Effector memory CD8-positive, alpha-beta T cell (primary cell): ENCODE measurements at regions not wholly inside any gene's neighbourhood (a gene's known extent, or its start where the extent isn't known, plus 50 kb on each side); places are given as distances from the start of the nearest gene placed in this dataset.
"Not testable (repeated sequence)": the region's sequence is repeated elsewhere in the genome, so short reads cannot be mapped to it uniquely, and the experiment has no call there.

ENCODE experiments used
- ATAC-seq: fragments of 150-1000 bp; cut with Tn5 transposase; replicated peaks from 2 replicates; pipeline ENCODE4 v1.10.0; 2021; ENCODE audit warnings: mild to moderate bottlenecking, moderate library complexity
- DNase-seq, 3 experiments: peaks; one replicate each; pipeline ENCODE4 v3.0.0; 2021
- H3K27ac Mint-ChIP-seq, 2 donors: one replicate each; pipeline ENCODE4 v1.8.0; 2022; ENCODE audit warnings: mild to moderate bottlenecking in 2 of 2, mixed read lengths in 2 of 2, moderate library complexity in 2 of 2
- H3K27me3 Mint-ChIP-seq, 2 donors: one replicate each; pipeline ENCODE4 v1.8.0; 2022; ENCODE audit warnings: mixed read lengths in 2 of 2
- H3K36me3 Mint-ChIP-seq: one replicate; pipeline ENCODE4 v1.8.0; 2022; ENCODE audit warnings: mild to moderate bottlenecking, moderate library complexity, mixed read lengths; ENCODE audit not compliant: insufficient read depth
- H3K4me1 Mint-ChIP-seq, 2 donors: one replicate each; pipeline ENCODE4 v1.8.0; 2022; ENCODE audit warnings: low read depth in 2 of 2, mixed read lengths in 2 of 2
- H3K4me3 Mint-ChIP-seq, 2 donors: one replicate each; pipeline ENCODE4 v1.8.0; 2022; ENCODE audit warnings: mild to moderate bottlenecking in 2 of 2, mixed read lengths in 2 of 2, moderate library complexity in 2 of 2
- H3K9me3 Mint-ChIP-seq, 2 donors: one replicate each; pipeline ENCODE4 v1.8.0; 2022; ENCODE audit warnings: mixed read lengths in 2 of 2

- DNase-seq (no peak), ATAC-seq (no peak)
- no peaks in the 10 kb centered on the region for H3K36me3 Mint-ChIP-seq
- peaks cover 0 to 18% of the 10 kb centered on the region in 2 donors for H3K27me3 Mint-ChIP-seq
- no peak overlapping the region for H3K4me3 Mint-ChIP-seq
- peaks cover 0 to 4% of the 10 kb centered on the region in 2 donors for H3K4me1 Mint-ChIP-seq
- H3K27ac Mint-ChIP-seq = no peak overlapping the region
- no peaks in the 10 kb centered on the region for H3K9me3 Mint-ChIP-seq
Measured at GRCh38 chr2:16764487-16764886, 98.9 kb upstream of the CYRIA start.

- ATAC-seq (no peak), DNase-seq (no peak)
- Mint-ChIP-seq H3K4me3 (no peak overlapping the region), H3K9me3 (no peaks in the 10 kb centered on the region), H3K36me3 (no peaks in the 10 kb centered on the region), H3K27me3 (peaks cover 0 to 10% of the 10 kb centered on the region in 2 donors), H3K4me1 (peaks cover 0 to 4% of the 10 kb centered on the region in 2 donors), H3K27ac (no peak overlapping the region)
Measured at GRCh38 chr2:16763493-16763899, 97.9 kb upstream of the CYRIA start.

- ATAC-seq (no peak), DNase-seq (no peak)
- H3K4me3 Mint-ChIP-seq = no peak overlapping the region
- no peaks in the 10 kb centered on the region for H3K9me3 Mint-ChIP-seq
- H3K27me3 Mint-ChIP-seq = peaks cover 0 to 10% of the 10 kb centered on the region in 2 donors
- peaks cover 0 to 4% of the 10 kb centered on the region in 2 donors for H3K4me1 Mint-ChIP-seq
- H3K36me3 Mint-ChIP-seq = no peaks in the 10 kb centered on the region
- no peak overlapping the region for H3K27ac Mint-ChIP-seq
Measured at GRCh38 chr2:16763056-16763455, 97.4 kb upstream of the CYRIA start.

- peaks cover 0 to 10% of the 10 kb centered on the region in 2 donors for H3K27me3 Mint-ChIP-seq
- peaks cover 0 to 4% of the 10 kb centered on the region in 2 donors for H3K4me1 Mint-ChIP-seq
- no peak for ATAC-seq
- H3K4me3 Mint-ChIP-seq = no peak overlapping the region
- no peaks in the 10 kb centered on the region for H3K36me3 Mint-ChIP-seq
- DNase-seq = no peak
- no peaks in the 10 kb centered on the region for H3K9me3 Mint-ChIP-seq
- H3K27ac Mint-ChIP-seq = no peak overlapping the region
Measured at GRCh38 chr2:16760426-16760825, 94.8 kb upstream of the CYRIA start.

- H3K27ac Mint-ChIP-seq = no peak overlapping the region
- peak; percentile 66 for ATAC-seq
- H3K9me3 Mint-ChIP-seq = no peaks in the 10 kb centered on the region
Measured at GRCh38 chr2:16756831-16757644, 91.4 kb upstream of the CYRIA start.

GRCh38 chr2:16755442-16755841 lies 89.8 kb upstream of the CYRIA start:
- H3K27ac Mint-ChIP-seq = no peak overlapping the region
- no peaks in the 10 kb centered on the region for H3K9me3 Mint-ChIP-seq
- H3K36me3 Mint-ChIP-seq = no peaks in the 10 kb centered on the region
- H3K4me1 Mint-ChIP-seq = no peaks in the 10 kb centered on the region
- DNase-seq (no peak), ATAC-seq (no peak)
- H3K27me3 Mint-ChIP-seq = no peaks in the 10 kb centered on the region
- H3K4me3 Mint-ChIP-seq = no peak overlapping the region

More at GRCh38 chr2:16756831-16757644, 91.4 kb upstream of the CYRIA start:
- Mint-ChIP-seq H3K4me3 (no peak overlapping the region), H3K27me3 (peaks cover 0 to 10% of the 10 kb centered on the region in 2 donors), H3K36me3 (no peaks in the 10 kb centered on the region), H3K4me1 (no peaks in the 10 kb centered on the region)
- peak; percentile 39 to 48 (median 40) for DNase-seq

GRCh38 chr2:16753025-16753424 lies 87.4 kb upstream of the CYRIA start:
- H3K27me3 Mint-ChIP-seq, DNase-seq, H3K36me3 Mint-ChIP-seq, ATAC-seq, H3K9me3 Mint-ChIP-seq, H3K27ac Mint-ChIP-seq, H3K4me1 Mint-ChIP-seq, H3K4me3 Mint-ChIP-seq: not testable (repeated sequence)

GRCh38 chr2:16750925-16751214 lies 85.2 kb upstream of the CYRIA start:
- H3K27me3 Mint-ChIP-seq = peaks cover 0 to 18% of the 10 kb centered on the region in 2 donors
- H3K36me3 Mint-ChIP-seq, DNase-seq, H3K4me1 Mint-ChIP-seq, H3K4me3 Mint-ChIP-seq, H3K27ac Mint-ChIP-seq, ATAC-seq: not testable (repeated sequence)
- peaks cover 0 to 14% of the 10 kb centered on the region in 2 donors for H3K9me3 Mint-ChIP-seq

- H3K27me3 Mint-ChIP-seq = peaks cover 0 to 18% of the 10 kb centered on the region in 2 donors
- H3K4me3 Mint-ChIP-seq = no peak overlapping the region
- no peak for DNase-seq
- no peaks in the 10 kb centered on the region for H3K4me1 Mint-ChIP-seq
- peaks cover 0 to 14% of the 10 kb centered on the region in 2 donors for H3K9me3 Mint-ChIP-seq
- H3K27ac Mint-ChIP-seq = no peak overlapping the region
- no peaks in the 10 kb centered on the region for H3K36me3 Mint-ChIP-seq
- no peak for ATAC-seq
Measured at GRCh38 chr2:16750175-16750924, 84.7 kb upstream of the CYRIA start.

GRCh38 chr2:16748511-16749266 lies 83.1 kb upstream of the CYRIA start:
- not testable (repeated sequence) for H3K4me1 Mint-ChIP-seq, H3K36me3 Mint-ChIP-seq, DNase-seq, H3K4me3 Mint-ChIP-seq, ATAC-seq, H3K27ac Mint-ChIP-seq
- Mint-ChIP-seq H3K9me3 (peaks cover 0 to 14% of the 10 kb centered on the region in 2 donors), H3K27me3 (peaks cover 0 to 18% of the 10 kb centered on the region in 2 donors)

GRCh38 chr2:16747689-16748088 lies 82.1 kb upstream of the CYRIA start:
- no peak for DNase-seq
- no peak overlapping the region for H3K27ac Mint-ChIP-seq
- no peak overlapping the region for H3K4me3 Mint-ChIP-seq
- H3K4me1 Mint-ChIP-seq = no peaks in the 10 kb centered on the region
- no peak for ATAC-seq
- peaks cover 0 to 18% of the 10 kb centered on the region in 2 donors for H3K27me3 Mint-ChIP-seq
- H3K9me3 Mint-ChIP-seq = peaks cover 0 to 14% of the 10 kb centered on the region in 2 donors
- no peaks in the 10 kb centered on the region for H3K36me3 Mint-ChIP-seq

- no peak overlapping the region for H3K27ac Mint-ChIP-seq
- peaks cover 0 to 14% of the 10 kb centered on the region in 2 donors for H3K9me3 Mint-ChIP-seq
- no peak overlapping the region for H3K4me3 Mint-ChIP-seq
- no peaks in the 10 kb centered on the region for H3K36me3 Mint-ChIP-seq
- no peak for DNase-seq
- no peak for ATAC-seq
- no peaks in the 10 kb centered on the region for H3K4me1 Mint-ChIP-seq
- H3K27me3 Mint-ChIP-seq = peaks cover 0 to 18% of the 10 kb centered on the region in 2 donors
Measured at GRCh38 chr2:16747257-16747656, 81.6 kb upstream of the CYRIA start.

- Mint-ChIP-seq H3K36me3 (no peaks in the 10 kb centered on the region), H3K9me3 (peaks cover 0 to 14% of the 10 kb centered on the region in 2 donors), H3K4me3 (no peak overlapping the region), H3K27ac (no peak overlapping the region), H3K4me1 (no peaks in the 10 kb centered on the region), H3K27me3 (peaks cover 0 to 18% of the 10 kb centered on the region in 2 donors)
- ATAC-seq = no peak
- no peak for DNase-seq
Measured at GRCh38 chr2:16746833-16747232, 81.2 kb upstream of the CYRIA start.
